ENCODE measurements at regions not wholly inside any gene's neighbourhood (a gene's known extent, or its start where the extent isn't known, plus 50 kb on each side); places are given as distances from the start of the nearest gene placed in this dataset.

GRCh38 chr10:31215052-31215451 lies 104.0 kb upstream of the ZEB1 start:
- TF ChIP-seq POLR2A (IDR thresholded peaks at IDR 0.05; ENCODE audit: low read depth, low read length) (no peak), POLR2AphosphoS5 (IDR thresholded peaks at IDR 0.05; ENCODE audit: low read depth, low read length) (no peak), SPI1 (IDR thresholded peaks at IDR 0.05; ENCODE audit: low read depth, low read length) (peak; percentile 41), TAF1 (IDR thresholded peaks at IDR 0.05; ENCODE audit: low read depth, low read length) (no peak), PAX5 (IDR thresholded peaks at IDR 0.05; ENCODE audit: insufficient read depth, low read length, severe bottlenecking) (no peak), POU2F2 (IDR thresholded peaks at IDR 0.05; ENCODE audit: low read depth, low read length) (no peak)
